GM21737 (cell line): ENCODE measurements at regions not wholly inside any gene's neighbourhood (a gene's known extent, or its start where the extent isn't known, plus 50 kb on each side); places are given as distances from the start of the nearest gene placed in this dataset.

Source experiments
- ATAC-seq: cut with Tn5 transposase; IDR thresholded peaks from one replicate; pipeline ENCODE4 v1.9.1; 2021; ENCODE audit warnings: mild to moderate bottlenecking, moderate library complexity; ENCODE audit not compliant: unreplicated experiment

- no peak for ATAC-seq
Observed at GRCh38 chr2:176496761-176497160, 227.5 kb downstream of the MTX2 start.

GRCh38 chr2:176500901-176501300 lies 231.7 kb downstream of the MTX2 start:
- ATAC-seq = no peak

- no peak for ATAC-seq
Observed at GRCh38 chr2:176501617-176502016, 232.4 kb downstream of the MTX2 start.

GRCh38 chr2:176502619-176503018 lies 233.4 kb downstream of the MTX2 start:
- ATAC-seq = no peak

GRCh38 chr2:176503776-176504175 lies 234.5 kb downstream of the MTX2 start:
- ATAC-seq = no peak

GRCh38 chr2:176504440-176504839 lies 235.2 kb downstream of the MTX2 start:
- no peak for ATAC-seq

- no peak for ATAC-seq
Observed at GRCh38 chr2:176507786-176508185, 238.5 kb downstream of the MTX2 start.

GRCh38 chr2:176508374-176508773 lies 239.1 kb downstream of the MTX2 start:
- no peak for ATAC-seq

GRCh38 chr2:176508984-176509740 lies 239.9 kb downstream of the MTX2 start:
- peak; percentile 57 for ATAC-seq

- ATAC-seq = no peak
Observed at GRCh38 chr2:176514276-176514675, 245.0 kb downstream of the MTX2 start.

GRCh38 chr2:176514805-176515500 lies 245.7 kb downstream of the MTX2 start:
- no peak for ATAC-seq

GRCh38 chr2:176516051-176516602 lies 246.9 kb downstream of the MTX2 start:
- no peak for ATAC-seq

- no peak for ATAC-seq
Observed at GRCh38 chr2:176518823-176519222, 249.6 kb downstream of the MTX2 start.

- no peak for ATAC-seq
Observed at GRCh38 chr2:176521878-176522670, 252.8 kb downstream of the MTX2 start.

- no peak for ATAC-seq
Observed at GRCh38 chr2:176525086-176525485, 255.8 kb downstream of the MTX2 start.

- ATAC-seq = no peak
Observed at GRCh38 chr2:176526995-176527901, 258.0 kb downstream of the MTX2 start.

GRCh38 chr2:176531608-176532007 lies 262.4 kb downstream of the MTX2 start:
- ATAC-seq = no peak

- no peak for ATAC-seq
Observed at GRCh38 chr2:176533505-176534193, 264.4 kb downstream of the MTX2 start.

- no peak for ATAC-seq
Observed at GRCh38 chr2:176534798-176535466, 265.7 kb downstream of the MTX2 start.
